Testis (tissue), 2 donors: ENCODE measurements at regions not wholly inside any gene's neighbourhood (a gene's known extent, or its start where the extent isn't known, plus 50 kb on each side); places are given as distances from the start of the nearest gene placed in this dataset.

Source experiments
- POLR2A ChIP-seq: fragments of 450-650 bp; IDR thresholded peaks from one replicate; pipeline ENCODE4 v1.6.1; 2017; ENCODE audit warnings: antibody characterized with exemption, mild to moderate bottlenecking, moderate library complexity
- TF ChIP-seq, protein P1 (sequence below), 3 experiments: fragments of 450-650 bp in 2 of 3; fragments of 200-600 bp in 1 of 3; sonication (generic) in 1 of 3; IDR thresholded peaks; one replicate each; pipeline ENCODE4 v1.5.1; 2016 to 2019; ENCODE audit warnings: antibody characterized with exemption in 3 of 3, mild to moderate bottlenecking in 2 of 3, moderate library complexity in 1 of 3

GRCh38 chr4:8794491-8794890 is 77.1 kb downstream of the HMX1 start:
- TF ChIP-seq, protein P1, sequence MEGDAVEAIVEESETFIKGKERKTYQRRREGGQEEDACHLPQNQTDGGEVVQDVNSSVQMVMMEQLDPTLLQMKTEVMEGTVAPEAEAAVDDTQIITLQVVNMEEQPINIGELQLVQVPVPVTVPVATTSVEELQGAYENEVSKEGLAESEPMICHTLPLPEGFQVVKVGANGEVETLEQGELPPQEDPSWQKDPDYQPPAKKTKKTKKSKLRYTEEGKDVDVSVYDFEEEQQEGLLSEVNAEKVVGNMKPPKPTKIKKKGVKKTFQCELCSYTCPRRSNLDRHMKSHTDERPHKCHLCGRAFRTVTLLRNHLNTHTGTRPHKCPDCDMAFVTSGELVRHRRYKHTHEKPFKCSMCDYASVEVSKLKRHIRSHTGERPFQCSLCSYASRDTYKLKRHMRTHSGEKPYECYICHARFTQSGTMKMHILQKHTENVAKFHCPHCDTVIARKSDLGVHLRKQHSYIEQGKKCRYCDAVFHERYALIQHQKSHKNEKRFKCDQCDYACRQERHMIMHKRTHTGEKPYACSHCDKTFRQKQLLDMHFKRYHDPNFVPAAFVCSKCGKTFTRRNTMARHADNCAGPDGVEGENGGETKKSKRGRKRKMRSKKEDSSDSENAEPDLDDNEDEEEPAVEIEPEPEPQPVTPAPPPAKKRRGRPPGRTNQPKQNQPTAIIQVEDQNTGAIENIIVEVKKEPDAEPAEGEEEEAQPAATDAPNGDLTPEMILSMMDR (IDR thresholded peaks at IDR 0.05), result no peak
- no peak for TF ChIP-seq POLR2A
